GM12892 (cell line): ENCODE measurements at regions not wholly inside any gene's neighbourhood (a gene's known extent, or its start where the extent isn't known, plus 50 kb on each side); places are given as distances from the start of the nearest gene placed in this dataset.

ENCODE experiments used
- POLR2A ChIP-seq: IDR thresholded peaks from 2 replicates; pipeline ENCODE4 v1.6.1; 2011; ENCODE audit warnings: low read depth, low read length, control low read depth
- POLR2AphosphoS5 ChIP-seq: IDR thresholded peaks from 2 replicates; pipeline ENCODE4 v1.6.1; 2011; ENCODE audit warnings: low read depth, low read length, control low read depth
- TAF1 ChIP-seq: IDR thresholded peaks from 2 replicates; pipeline ENCODE4 v1.6.1; 2011; ENCODE audit warnings: low read depth, mild to moderate bottlenecking, control low read depth, low read length, borderline replicate concordance

DNA sequence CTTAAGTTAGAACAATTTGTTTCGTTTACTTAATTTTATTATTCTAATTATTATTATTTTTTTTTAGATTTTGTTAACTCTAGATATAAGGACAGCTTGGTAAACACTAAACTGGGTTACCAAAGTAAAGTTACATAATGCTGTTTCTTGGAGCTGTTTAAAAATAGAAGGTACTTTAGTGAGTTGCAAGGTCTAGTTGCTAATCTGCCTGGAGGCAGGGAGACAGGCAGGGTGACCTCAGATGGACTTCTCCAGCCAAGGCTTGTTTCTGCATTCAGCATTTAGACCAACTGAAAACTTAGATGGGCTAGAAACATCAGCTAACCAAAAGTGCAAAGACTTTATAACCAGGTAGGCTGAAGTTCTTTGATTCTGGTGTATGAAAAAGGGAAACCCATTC, 336.4 kb upstream of the GRM7 start:
- no peak for TF ChIP-seq POLR2AphosphoS5
- no peak for TF ChIP-seq POLR2A
- no peak for TF ChIP-seq TAF1
